ENCODE measurements at regions not wholly inside any gene's neighbourhood (a gene's known extent, or its start where the extent isn't known, plus 50 kb on each side); places are given as distances from the start of the nearest gene placed in this dataset.
A peak's percentile ranks its signal among the peaks of the same experiment; 100 is the strongest.
"Not testable (repeated sequence)": the region's sequence is repeated elsewhere in the genome, so short reads cannot be mapped to it uniquely, and the experiment has no call there.

DNA sequence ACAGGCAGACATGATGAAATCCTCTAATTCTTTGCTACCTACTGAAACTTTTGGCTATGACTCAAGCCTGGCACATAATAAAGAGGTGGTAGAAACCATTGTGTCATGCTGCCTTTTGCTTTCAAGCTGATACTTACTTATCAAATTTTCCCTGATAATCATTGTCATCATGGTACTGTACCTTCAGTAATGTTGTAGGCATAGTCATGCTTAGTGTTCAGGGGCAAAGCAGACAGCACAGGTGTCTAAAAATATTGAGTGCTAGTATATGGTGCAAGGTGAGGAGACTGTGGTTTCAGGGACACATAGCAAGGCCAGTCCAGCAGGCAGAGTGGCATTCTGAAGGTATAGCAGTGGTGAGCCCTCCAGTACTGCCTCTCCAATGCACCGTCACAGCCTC lies 226.9 kb upstream of the DEPDC1 start:
- TF ChIP-seq, protein P1, sequence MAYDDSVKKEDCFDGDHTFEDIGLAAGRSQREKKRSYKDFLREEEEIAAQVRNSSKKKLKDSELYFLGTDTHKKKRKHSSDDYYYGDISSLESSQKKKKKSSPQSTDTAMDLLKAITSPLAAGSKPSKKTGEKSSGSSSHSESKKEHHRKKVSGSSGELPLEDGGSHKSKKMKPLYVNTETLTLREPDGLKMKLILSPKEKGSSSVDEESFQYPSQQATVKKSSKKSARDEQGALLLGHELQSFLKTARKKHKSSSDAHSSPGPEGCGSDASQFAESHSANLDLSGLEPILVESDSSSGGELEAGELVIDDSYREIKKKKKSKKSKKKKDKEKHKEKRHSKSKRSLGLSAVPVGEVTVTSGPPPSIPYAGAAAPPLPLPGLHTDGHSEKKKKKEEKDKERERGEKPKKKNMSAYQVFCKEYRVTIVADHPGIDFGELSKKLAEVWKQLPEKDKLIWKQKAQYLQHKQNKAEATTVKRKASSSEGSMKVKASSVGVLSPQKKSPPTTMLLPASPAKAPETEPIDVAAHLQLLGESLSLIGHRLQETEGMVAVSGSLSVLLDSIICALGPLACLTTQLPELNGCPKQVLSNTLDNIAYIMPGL (CRISPR knock-in tag; IDR thresholded peaks at IDR 0.05), result no peak
- TF ChIP-seq JAZF1 (CRISPR knock-in tag; IDR thresholded peaks at IDR 0.05) (no peak), JUN (CRISPR knock-in tag; IDR thresholded peaks at IDR 0.05) (no peak), ZBTB21 (CRISPR knock-in tag; IDR thresholded peaks at IDR 0.05; ENCODE audit: borderline replicate concordance) (no peak)
- TF ChIP-seq, protein P2, sequence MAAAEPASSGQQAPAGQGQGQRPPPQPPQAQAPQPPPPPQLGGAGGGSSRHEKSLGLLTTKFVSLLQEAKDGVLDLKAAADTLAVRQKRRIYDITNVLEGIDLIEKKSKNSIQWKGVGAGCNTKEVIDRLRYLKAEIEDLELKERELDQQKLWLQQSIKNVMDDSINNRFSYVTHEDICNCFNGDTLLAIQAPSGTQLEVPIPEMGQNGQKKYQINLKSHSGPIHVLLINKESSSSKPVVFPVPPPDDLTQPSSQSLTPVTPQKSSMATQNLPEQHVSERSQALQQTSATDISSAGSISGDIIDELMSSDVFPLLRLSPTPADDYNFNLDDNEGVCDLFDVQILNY (CRISPR knock-in tag; IDR thresholded peaks at IDR 0.05), result no peak
- TF ChIP-seq, protein P3, sequence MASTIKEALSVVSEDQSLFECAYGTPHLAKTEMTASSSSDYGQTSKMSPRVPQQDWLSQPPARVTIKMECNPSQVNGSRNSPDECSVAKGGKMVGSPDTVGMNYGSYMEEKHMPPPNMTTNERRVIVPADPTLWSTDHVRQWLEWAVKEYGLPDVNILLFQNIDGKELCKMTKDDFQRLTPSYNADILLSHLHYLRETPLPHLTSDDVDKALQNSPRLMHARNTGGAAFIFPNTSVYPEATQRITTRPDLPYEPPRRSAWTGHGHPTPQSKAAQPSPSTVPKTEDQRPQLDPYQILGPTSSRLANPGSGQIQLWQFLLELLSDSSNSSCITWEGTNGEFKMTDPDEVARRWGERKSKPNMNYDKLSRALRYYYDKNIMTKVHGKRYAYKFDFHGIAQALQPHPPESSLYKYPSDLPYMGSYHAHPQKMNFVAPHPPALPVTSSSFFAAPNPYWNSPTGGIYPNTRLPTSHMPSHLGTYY (CRISPR knock-in tag; IDR thresholded peaks at IDR 0.05), result no peak
- CTCF ChIA-PET, result no interaction called here
- no peak for ATAC-seq

DNA sequence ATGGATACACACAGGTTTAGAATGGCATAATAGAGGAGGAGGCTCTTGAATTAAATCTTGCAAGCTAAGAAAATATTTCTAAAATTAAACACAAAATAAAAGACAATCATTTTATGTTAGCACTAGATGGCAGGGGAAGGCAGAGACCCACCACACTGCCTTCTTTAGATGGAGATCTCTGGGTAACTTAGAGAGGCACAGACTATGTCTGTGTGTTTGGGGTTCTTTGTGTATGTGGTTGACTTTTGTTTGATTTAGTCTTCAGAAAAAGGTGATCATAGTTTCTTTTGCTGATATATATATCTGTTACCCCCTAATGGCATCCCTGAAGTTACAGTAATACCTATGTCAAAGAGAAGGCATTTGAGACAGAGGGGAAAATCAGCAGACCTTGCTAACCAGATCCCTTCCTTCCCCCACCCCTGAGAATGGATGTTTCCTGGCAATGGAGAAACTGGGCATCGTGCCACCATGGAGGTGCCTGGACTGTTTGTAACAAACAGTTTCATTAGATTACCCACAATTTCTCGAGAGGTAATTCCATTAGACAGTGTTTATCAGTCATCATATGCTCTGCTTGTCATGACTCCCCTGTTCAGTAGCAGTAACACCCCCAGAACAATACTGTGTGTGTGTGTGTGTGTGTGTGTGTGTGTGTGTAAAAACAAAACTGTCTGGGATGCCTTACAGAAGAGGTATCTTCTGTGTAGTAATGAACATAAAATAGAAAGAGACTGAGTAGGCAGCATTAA lies 228.3 kb upstream of the DEPDC1 start:
- ChIA-PET CTCF (no interaction called here), POLR2A (no interaction called here)
- TF ChIP-seq, protein P4, sequence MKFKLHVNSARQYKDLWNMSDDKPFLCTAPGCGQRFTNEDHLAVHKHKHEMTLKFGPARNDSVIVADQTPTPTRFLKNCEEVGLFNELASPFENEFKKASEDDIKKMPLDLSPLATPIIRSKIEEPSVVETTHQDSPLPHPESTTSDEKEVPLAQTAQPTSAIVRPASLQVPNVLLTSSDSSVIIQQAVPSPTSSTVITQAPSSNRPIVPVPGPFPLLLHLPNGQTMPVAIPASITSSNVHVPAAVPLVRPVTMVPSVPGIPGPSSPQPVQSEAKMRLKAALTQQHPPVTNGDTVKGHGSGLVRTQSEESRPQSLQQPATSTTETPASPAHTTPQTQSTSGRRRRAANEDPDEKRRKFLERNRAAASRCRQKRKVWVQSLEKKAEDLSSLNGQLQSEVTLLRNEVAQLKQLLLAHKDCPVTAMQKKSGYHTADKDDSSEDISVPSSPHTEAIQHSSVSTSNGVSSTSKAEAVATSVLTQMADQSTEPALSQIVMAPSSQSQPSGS (CRISPR knock-in tag; IDR thresholded peaks at IDR 0.05; ENCODE audit: borderline replicate concordance, low read depth), result no peak
- TF ChIP-seq PRRX2 (CRISPR knock-in tag; IDR thresholded peaks at IDR 0.05) (no peak), NFE2L1 (CRISPR knock-in tag; IDR thresholded peaks at IDR 0.05) (no peak), NFYB (CRISPR knock-in tag; conservative IDR thresholded peaks at IDR 0.05; ENCODE audit: low read depth) (no peak)
- TF ChIP-seq, protein P3 (CRISPR knock-in tag; IDR thresholded peaks at IDR 0.05), result no peak
- TF ChIP-seq, protein P5, sequence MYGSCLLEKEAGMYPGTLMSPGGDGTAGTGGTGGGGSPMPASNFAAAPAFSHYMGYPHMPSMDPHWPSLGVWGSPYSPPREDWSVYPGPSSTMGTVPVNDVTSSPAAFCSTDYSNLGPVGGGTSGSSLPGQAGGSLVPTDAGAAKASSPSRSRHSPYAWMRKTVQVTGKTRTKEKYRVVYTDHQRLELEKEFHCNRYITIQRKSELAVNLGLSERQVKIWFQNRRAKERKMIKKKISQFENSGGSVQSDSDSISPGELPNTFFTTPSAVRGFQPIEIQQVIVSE (CRISPR knock-in tag; IDR thresholded peaks at IDR 0.05; ENCODE audit: borderline replicate concordance), result no peak
- TF ChIP-seq, protein P6, sequence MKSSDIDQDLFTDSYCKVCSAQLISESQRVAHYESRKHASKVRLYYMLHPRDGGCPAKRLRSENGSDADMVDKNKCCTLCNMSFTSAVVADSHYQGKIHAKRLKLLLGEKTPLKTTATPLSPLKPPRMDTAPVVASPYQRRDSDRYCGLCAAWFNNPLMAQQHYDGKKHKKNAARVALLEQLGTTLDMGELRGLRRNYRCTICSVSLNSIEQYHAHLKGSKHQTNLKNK (CRISPR knock-in tag; IDR thresholded peaks at IDR 0.05), result no peak
- TF ChIP-seq, protein P1 (CRISPR knock-in tag; IDR thresholded peaks at IDR 0.05), result no peak
- TF ChIP-seq, protein P7, sequence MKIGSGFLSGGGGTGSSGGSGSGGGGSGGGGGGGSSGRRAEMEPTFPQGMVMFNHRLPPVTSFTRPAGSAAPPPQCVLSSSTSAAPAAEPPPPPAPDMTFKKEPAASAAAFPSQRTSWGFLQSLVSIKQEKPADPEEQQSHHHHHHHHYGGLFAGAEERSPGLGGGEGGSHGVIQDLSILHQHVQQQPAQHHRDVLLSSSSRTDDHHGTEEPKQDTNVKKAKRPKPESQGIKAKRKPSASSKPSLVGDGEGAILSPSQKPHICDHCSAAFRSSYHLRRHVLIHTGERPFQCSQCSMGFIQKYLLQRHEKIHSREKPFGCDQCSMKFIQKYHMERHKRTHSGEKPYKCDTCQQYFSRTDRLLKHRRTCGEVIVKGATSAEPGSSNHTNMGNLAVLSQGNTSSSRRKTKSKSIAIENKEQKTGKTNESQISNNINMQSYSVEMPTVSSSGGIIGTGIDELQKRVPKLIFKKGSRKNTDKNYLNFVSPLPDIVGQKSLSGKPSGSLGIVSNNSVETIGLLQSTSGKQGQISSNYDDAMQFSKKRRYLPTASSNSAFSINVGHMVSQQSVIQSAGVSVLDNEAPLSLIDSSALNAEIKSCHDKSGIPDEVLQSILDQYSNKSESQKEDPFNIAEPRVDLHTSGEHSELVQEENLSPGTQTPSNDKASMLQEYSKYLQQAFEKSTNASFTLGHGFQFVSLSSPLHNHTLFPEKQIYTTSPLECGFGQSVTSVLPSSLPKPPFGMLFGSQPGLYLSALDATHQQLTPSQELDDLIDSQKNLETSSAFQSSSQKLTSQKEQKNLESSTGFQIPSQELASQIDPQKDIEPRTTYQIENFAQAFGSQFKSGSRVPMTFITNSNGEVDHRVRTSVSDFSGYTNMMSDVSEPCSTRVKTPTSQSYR (CRISPR knock-in tag; IDR thresholded peaks at IDR 0.05), result no peak
- TF ChIP-seq, protein P8, sequence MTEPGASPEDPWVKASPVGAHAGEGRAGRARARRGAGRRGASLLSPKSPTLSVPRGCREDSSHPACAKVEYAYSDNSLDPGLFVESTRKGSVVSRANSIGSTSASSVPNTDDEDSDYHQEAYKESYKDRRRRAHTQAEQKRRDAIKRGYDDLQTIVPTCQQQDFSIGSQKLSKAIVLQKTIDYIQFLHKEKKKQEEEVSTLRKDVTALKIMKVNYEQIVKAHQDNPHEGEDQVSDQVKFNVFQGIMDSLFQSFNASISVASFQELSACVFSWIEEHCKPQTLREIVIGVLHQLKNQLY (CRISPR knock-in tag; IDR thresholded peaks at IDR 0.05), result no peak
- Mint-ChIP-seq H3K27ac (no peak overlapping the region), H3K36me3 (no peaks in the 10 kb centered on the region), H3K4me1 (no peaks in the 10 kb centered on the region), H3K27me3 (ENCODE audit: low read depth) (no peaks in the 10 kb centered on the region), H3K9me3 (no peaks in the 10 kb centered on the region), H3K4me3 (no peak overlapping the region)
- no peak for DNase-seq (ENCODE audit: low spot score)
- no peak for ATAC-seq

More for the DNA sequence above, 226.9 kb upstream of the DEPDC1 start:
- Mint-ChIP-seq H3K36me3 (no peaks in the 10 kb centered on the region), H3K9me3 (peaks cover 7% of the 10 kb centered on the region; the same call in 1 of the 2 replicates), H3K4me1 (no peaks in the 10 kb centered on the region), H3K4me3 (no peak overlapping the region), H3K27ac (no peak overlapping the region), H3K27me3 (ENCODE audit: low read depth) (no peaks in the 10 kb centered on the region; the same call in 1 of the 2 replicates)
- DNase-seq (ENCODE audit: low spot score), result no peak
- POLR2A ChIA-PET, result no interaction called here

DNA sequence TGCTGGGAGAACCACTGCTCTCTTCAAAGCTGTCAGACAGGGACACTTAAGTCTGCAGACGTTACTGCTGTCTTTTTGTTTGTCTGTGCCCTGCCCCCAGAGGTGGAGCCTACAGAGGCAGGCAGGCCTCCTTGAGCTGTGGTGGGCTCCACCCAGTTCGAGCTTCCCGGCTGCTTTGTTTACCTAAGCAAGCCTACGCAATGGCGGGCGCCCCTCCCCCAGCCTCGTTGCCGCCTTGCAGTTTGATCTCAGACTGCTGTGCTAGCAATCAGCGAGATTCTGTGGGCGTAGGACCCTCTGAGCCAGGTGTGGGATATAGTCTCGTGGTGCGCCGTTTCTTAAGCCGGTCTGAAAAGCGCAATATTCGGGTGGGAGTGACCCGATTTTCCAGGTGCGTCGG lies 242.6 kb upstream of the DEPDC1 start:
- ATAC-seq; H3K4me1 Mint-ChIP-seq; H3K27ac Mint-ChIP-seq; POLR2A ChIA-PET; CTCF ChIA-PET; H3K4me3 Mint-ChIP-seq; H3K27me3 Mint-ChIP-seq (ENCODE audit: low read depth): not testable (repeated sequence)
- peak; percentile 60 for DNase-seq (ENCODE audit: low spot score)
- H3K9me3 Mint-ChIP-seq, result peaks cover 39% of the 10 kb centered on the region
- peaks cover 31% of the 10 kb centered on the region for H3K36me3 Mint-ChIP-seq

All from WTC11 (cell line).